HCT116 (cell line): ENCODE measurements at regions not wholly inside any gene's neighbourhood (a gene's known extent, or its start where the extent isn't known, plus 50 kb on each side); places are given as distances from the start of the nearest gene placed in this dataset.
"Not testable (repeated sequence)": the region's sequence is repeated elsewhere in the genome, so short reads cannot be mapped to it uniquely, and the experiment has no call there.

Source experiments
- ATAC-seq: fragments of 200-7000 bp; cut with Tn5 transposase; 2 replicates; pipeline ENCODE4 v1.9.1; 2020; ENCODE audit warnings: mild to moderate bottlenecking, moderate library complexity
- BruUV-seq: library from RNA; stranded (reverse); fragments of 400-500 nt; replicated peaks from 2 replicates; lab custom pipeline; 2021; lab: Mats Ljungman, UMichigan
- CTCF ChIA-PET: fragments of 300-600 bp; sonication (Branson Sonifier 250); formaldehyde crosslinking; loops from one replicate; lab custom pipeline; 2021; ENCODE audit warnings: antibody characterized with exemption; lab: Charles Lee
- POLR2A ChIA-PET: fragments of 300-600, 350-600 bp; sonication (Branson Sonifier 250); formaldehyde crosslinking; loops from one replicate; lab custom pipeline; 2021; ENCODE audit warnings: antibody characterized with exemption; lab: Charles Lee
- RAD21 ChIA-PET, 2 experiments: fragments of 300-600 bp; sonication (Branson Sonifier 250); formaldehyde crosslinking; loops; one replicate each; lab custom pipeline; 2023; ENCODE audit warnings: low total read pairs in 2 of 2; ENCODE audit not compliant: uncharacterized antibody in 2 of 2, unreplicated experiment in 2 of 2, low non-redundant PET in 1 of 2; lab: Charles Lee
- DNase-seq: peaks from one replicate; pipeline ENCODE4 v3.0.0-alpha.2; 2010; ENCODE audit warnings: low read depth, low spot score
- H2AFZ ChIP-seq: fragments of 200-600 bp; shearing (Covaris generic), sonication (generic); 2 replicates; pipeline ENCODE4 v1.6.1; 2017; ENCODE audit warnings: low read depth, mixed run types, mixed read lengths, antibody characterized with exemption, low read length; ENCODE audit not compliant: poor library complexity, severe bottlenecking
- H3K27ac ChIP-seq: 2 replicates; pipeline ENCODE4 v1.5.1; 2012; ENCODE audit warnings: low read depth, low read length
- H3K27me3 ChIP-seq: fragments of 200-600 bp; sonication (generic); 2 replicates; pipeline ENCODE4 v1.6.1; 2016; ENCODE audit warnings: mixed run types, low read length, mixed read lengths; ENCODE audit not compliant: insufficient read depth
- H3K36me3 ChIP-seq, 2 experiments: fragments of 200-500 bp in 1 of 2; fragments of 200-600 bp in 1 of 2; sonication (Bioruptor generic) in 1 of 2; sonication (generic) in 1 of 2; 2 replicates each; pipeline versions ENCODE4 v1.5.1 to v1.6.1; 2014 to 2016; ENCODE audit warnings: low read length in 2 of 2, inconsistent platforms in 1 of 2, mixed read lengths in 1 of 2, mixed run types in 1 of 2; ENCODE audit not compliant: insufficient read depth in 2 of 2, control insufficient read depth in 1 of 2
- H3K4me1 ChIP-seq, 2 experiments: fragments of 200-600 bp in 1 of 2; sonication (generic) in 1 of 2; 2 replicates each; pipeline versions ENCODE4 v1.5.1 to v1.6.1; 2012 to 2017; ENCODE audit warnings: low read length in 2 of 2, inconsistent platforms in 1 of 2, mild to moderate bottlenecking in 1 of 2, mixed read lengths in 1 of 2, mixed run types in 1 of 2, moderate library complexity in 1 of 2; ENCODE audit not compliant: insufficient read depth in 2 of 2, control insufficient read depth in 1 of 2
- H3K4me2 ChIP-seq: fragments of 200-600 bp; sonication (generic); 2 replicates; pipeline ENCODE4 v1.6.1; 2017; ENCODE audit warnings: mixed run types, low read length, mixed read lengths
- H3K4me3 ChIP-seq, 2 experiments: fragments of 200-600 bp in 1 of 2; sonication (generic) in 1 of 2; replicated peaks in 1 of 2; 2 replicates each; pipeline ENCODE4 v1.5.1; 2011 to 2016; ENCODE audit warnings: low read length in 2 of 2, control low read depth in 1 of 2, low read depth in 1 of 2, mild to moderate bottlenecking in 1 of 2, mixed read lengths in 1 of 2, mixed run types in 1 of 2
- H3K79me2 ChIP-seq: fragments of 200-600 bp; sonication (generic); 2 replicates; pipeline ENCODE4 v1.6.1; 2017; ENCODE audit warnings: mild to moderate bottlenecking, mixed run types, low read length, moderate library complexity, mixed read lengths; ENCODE audit not compliant: insufficient read depth
- H3K9ac ChIP-seq: fragments of 200-600 bp; sonication (generic); 2 replicates; pipeline ENCODE4 v1.6.1; 2016; ENCODE audit warnings: low read length, mixed read lengths
- H3K9me2 ChIP-seq: fragments of 200-600 bp; sonication (generic), shearing (Covaris generic); 2 replicates; pipeline ENCODE4 v1.6.1; 2017; ENCODE audit warnings: mixed run types, mild to moderate bottlenecking, moderate library complexity; ENCODE audit not compliant: insufficient read depth
- H3K9me3 ChIP-seq, 2 experiments: fragments of 200-500 bp in 1 of 2; fragments of 200-600 bp in 1 of 2; sonication (Bioruptor generic) in 1 of 2; sonication (generic) in 1 of 2; 2 replicates each; pipeline ENCODE4 v1.6.1; 2014 to 2017; ENCODE audit warnings: low read length in 2 of 2, mixed read lengths in 2 of 2, inconsistent platforms in 1 of 2, low read depth in 1 of 2, mild to moderate bottlenecking in 1 of 2, mixed run types in 1 of 2, moderate library complexity in 1 of 2; ENCODE audit not compliant: control insufficient read depth in 1 of 2, insufficient read depth in 1 of 2
- H4K20me1 ChIP-seq: fragments of 200-600 bp; sonication (generic), shearing (Covaris generic); 2 replicates; pipeline ENCODE4 v1.6.1; 2017; ENCODE audit warnings: mixed run types, mild to moderate bottlenecking, moderate library complexity; ENCODE audit not compliant: insufficient read depth
- CBX3 ChIP-seq: IDR thresholded peaks from 2 replicates; pipeline ENCODE4 v1.6.1; 2012; ENCODE audit warnings: low read depth
- ELF1 ChIP-seq: IDR thresholded peaks from 2 replicates; pipeline ENCODE4 v1.6.1; 2012; ENCODE audit warnings: low read depth, borderline replicate concordance
- EZH2phosphoT487 ChIP-seq: fragments of 200-600 bp; IDR thresholded peaks from 2 replicates; pipeline ENCODE4 v1.6.1; 2018; ENCODE audit warnings: antibody characterized with exemption, borderline replicate concordance
- POLR2AphosphoS5 ChIP-seq: IDR thresholded peaks from 2 replicates; pipeline ENCODE4 v1.6.1; 2011; ENCODE audit warnings: mild to moderate bottlenecking, low read depth, low read length, moderate library complexity
- RAD21 ChIP-seq: IDR thresholded peaks from 2 replicates; pipeline ENCODE4 v1.6.1; 2012; ENCODE audit warnings: low read depth, mild to moderate bottlenecking
- SIN3A ChIP-seq: IDR thresholded peaks from 2 replicates; pipeline ENCODE4 v1.6.1; 2012; ENCODE audit warnings: low read depth
- SP1 ChIP-seq: IDR thresholded peaks from 2 replicates; pipeline ENCODE4 v1.6.1; 2012; ENCODE audit warnings: low read depth
- YY1 ChIP-seq: IDR thresholded peaks from 2 replicates; pipeline ENCODE4 v1.6.1; 2011; ENCODE audit warnings: low read length, low read depth, moderate library complexity, mild to moderate bottlenecking; ENCODE audit not compliant: insufficient replicate concordance; ENCODE audit errors: extremely low read depth
- ZFX ChIP-seq: fragments of 450-650 bp; IDR thresholded peaks from 2 replicates; pipeline ENCODE4 v1.6.1; 2017
- intact Hi-C: fragments of 100-400 bp; cut with micrococcal nuclease; formaldehyde crosslinking; loops from 2 replicates; pipeline ENCODE4 v1.10.0; 2022
- TF ChIP-seq, protein P1 (sequence below): IDR thresholded peaks from 2 replicates; pipeline ENCODE4 v1.6.1; 2012

DNA sequence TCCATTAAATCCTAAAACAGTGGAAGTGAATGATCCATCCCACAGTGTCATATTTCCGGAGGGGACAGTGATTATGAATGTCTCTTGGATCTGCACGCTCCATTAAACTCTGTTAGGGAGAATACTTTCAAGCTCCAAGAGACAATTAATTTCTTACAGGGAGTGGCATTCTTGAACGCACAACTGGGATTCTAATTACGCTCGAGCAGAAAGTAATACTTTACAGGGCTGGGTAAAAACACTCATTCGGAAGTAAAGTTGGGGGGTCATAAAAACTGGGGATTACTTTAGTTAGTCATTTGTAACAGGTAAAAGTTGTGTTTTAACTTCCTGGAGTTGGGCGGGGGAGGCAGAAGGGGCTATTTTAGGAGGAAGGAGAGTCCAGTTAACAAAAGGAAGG lies 151.8 kb downstream of the ZFP64 start:
- TF ChIP-seq EZH2phosphoT487 (no peak), YY1 (no peak), SP1 (no peak), SIN3A (no peak), CBX3 (no peak), POLR2AphosphoS5 (no peak), RAD21 (no peak), ELF1 (no peak), ZFX (no peak)
- TF ChIP-seq, protein P1, sequence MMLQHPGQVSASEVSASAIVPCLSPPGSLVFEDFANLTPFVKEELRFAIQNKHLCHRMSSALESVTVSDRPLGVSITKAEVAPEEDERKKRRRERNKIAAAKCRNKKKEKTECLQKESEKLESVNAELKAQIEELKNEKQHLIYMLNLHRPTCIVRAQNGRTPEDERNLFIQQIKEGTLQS: no peak
- no TSS peak for BruUV-seq
- Histone ChIP-seq H3K27ac (no peak overlapping the region), H3K9ac (no peak overlapping the region), H3K36me3 (no peaks in the 10 kb centered on the region), H4K20me1 (no peaks in the 10 kb centered on the region), H3K9me3 (no peaks in the 10 kb centered on the region), H2AFZ (no peak overlapping the region), H3K79me2 (no peaks in the 10 kb centered on the region), H3K27me3 (no peaks in the 10 kb centered on the region), H3K4me3 (no peak overlapping the region), H3K4me2 (no peak overlapping the region), H3K9me2 (no peaks in the 10 kb centered on the region), H3K4me1 (no peaks in the 10 kb centered on the region)
- ChIA-PET POLR2A (no interaction called here), RAD21 (no interaction called here), CTCF (no interaction called here)
- ATAC-seq (no peak), DNase-seq (no peak)
- intact Hi-C loops: no loop called here

DNA sequence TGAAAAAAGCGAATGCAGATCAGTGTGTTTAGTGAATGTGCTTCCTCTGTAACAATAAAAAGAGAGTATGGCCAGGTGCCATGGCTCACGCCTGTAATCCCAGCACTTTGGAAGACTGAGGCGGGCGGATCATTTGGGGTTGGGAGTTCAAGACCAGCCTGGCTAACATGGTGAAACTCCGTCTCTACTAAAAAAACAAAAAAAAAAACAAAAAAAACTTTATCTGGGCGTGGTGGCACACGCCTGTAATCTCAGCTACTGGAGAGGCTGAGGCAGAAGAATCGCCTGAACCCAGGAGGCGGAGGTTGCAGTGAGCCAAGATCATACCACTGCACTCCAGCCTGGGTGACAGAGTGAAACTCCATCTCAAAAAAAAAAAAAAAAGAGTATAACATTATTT lies 152.9 kb downstream of the ZFP64 start:
- H3K9me2 ChIP-seq, H3K9me3 ChIP-seq, RAD21 ChIA-PET, intact Hi-C loops, H3K27ac ChIP-seq, H3K9ac ChIP-seq, H3K4me2 ChIP-seq, H3K79me2 ChIP-seq, H3K27me3 ChIP-seq, H3K36me3 ChIP-seq, DNase-seq, CTCF ChIA-PET, H4K20me1 ChIP-seq, H3K4me3 ChIP-seq, H3K4me1 ChIP-seq, POLR2A ChIA-PET, ATAC-seq, H2AFZ ChIP-seq, BruUV-seq: not testable (repeated sequence)
